ENCODE measurements at regions not wholly inside any gene's neighbourhood (a gene's known extent, or its start where the extent isn't known, plus 50 kb on each side); places are given as distances from the start of the nearest gene placed in this dataset.

DNA sequence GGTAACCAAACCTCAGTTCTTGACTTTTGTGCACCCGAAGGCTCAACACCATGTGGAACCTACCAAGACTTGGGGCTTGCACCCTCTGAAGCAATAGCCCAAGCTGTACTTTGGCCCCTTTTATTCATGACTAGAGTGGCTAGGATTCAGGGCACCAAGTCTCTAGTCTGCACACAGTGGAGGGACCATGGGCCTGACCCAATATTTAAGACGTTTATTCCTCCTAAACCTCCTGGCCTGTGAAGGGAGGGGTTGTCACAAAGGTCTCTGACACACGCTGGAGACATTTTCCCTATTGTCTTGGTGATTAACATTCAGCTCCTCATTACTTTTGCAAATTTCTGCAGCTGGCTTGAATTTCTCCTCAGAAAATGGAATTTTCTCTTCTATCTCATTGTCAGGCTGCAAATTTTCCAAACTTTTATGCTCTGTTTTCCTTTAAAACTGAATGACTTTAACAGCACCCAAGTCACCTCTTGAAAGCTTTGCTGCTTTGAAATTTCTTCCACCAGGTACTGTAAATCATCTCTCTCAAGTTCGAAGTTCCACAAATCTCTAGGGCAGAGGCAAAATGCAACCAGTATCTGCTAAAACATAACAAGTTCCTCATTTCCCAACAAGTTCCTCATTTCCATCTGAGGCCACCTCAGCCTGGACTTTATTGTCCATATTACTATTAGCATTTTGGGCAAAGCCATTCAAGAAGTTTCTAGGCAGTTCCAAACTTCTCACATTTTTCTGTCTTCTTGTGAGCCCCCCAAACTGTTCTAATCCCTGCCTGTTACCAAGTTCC lies 481.4 kb upstream of the BTBD3 start:
- no peak for DNase-seq (ENCODE audit: low read depth)
- TF ChIP-seq, protein P1, sequence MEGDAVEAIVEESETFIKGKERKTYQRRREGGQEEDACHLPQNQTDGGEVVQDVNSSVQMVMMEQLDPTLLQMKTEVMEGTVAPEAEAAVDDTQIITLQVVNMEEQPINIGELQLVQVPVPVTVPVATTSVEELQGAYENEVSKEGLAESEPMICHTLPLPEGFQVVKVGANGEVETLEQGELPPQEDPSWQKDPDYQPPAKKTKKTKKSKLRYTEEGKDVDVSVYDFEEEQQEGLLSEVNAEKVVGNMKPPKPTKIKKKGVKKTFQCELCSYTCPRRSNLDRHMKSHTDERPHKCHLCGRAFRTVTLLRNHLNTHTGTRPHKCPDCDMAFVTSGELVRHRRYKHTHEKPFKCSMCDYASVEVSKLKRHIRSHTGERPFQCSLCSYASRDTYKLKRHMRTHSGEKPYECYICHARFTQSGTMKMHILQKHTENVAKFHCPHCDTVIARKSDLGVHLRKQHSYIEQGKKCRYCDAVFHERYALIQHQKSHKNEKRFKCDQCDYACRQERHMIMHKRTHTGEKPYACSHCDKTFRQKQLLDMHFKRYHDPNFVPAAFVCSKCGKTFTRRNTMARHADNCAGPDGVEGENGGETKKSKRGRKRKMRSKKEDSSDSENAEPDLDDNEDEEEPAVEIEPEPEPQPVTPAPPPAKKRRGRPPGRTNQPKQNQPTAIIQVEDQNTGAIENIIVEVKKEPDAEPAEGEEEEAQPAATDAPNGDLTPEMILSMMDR (IDR thresholded peaks at IDR 0.05; ENCODE audit: insufficient read depth, low read depth, low read length, missing control alignments), result no peak
- H3K4me3 ChIP-seq (ENCODE audit: low read depth, low read length), result no peak overlapping the region

DNA sequence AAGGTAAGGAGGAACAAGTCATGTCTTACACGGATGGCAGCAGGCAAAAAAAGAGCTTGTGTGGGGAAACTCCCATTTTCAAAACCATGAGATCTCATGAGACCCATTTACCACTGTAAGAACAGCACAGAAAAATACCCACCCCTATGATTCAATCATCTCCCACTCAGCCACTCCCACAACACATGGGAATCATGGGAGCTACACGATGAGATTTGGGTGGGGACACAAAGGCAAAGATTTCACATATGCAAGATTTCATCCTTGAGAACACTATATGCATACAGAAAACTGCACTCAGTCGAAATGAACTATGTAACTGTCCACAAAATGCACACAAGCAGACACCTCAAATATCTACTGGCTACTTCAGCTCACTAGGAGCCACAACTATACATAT lies 480.6 kb upstream of the BTBD3 start:
- H3K4me3 ChIP-seq (ENCODE audit: low read depth, low read length), result no peak overlapping the region
- DNase-seq (ENCODE audit: low read depth), result no peak
- TF ChIP-seq, protein P1 (IDR thresholded peaks at IDR 0.05; ENCODE audit: insufficient read depth, low read depth, low read length, missing control alignments), result no peak

DNA sequence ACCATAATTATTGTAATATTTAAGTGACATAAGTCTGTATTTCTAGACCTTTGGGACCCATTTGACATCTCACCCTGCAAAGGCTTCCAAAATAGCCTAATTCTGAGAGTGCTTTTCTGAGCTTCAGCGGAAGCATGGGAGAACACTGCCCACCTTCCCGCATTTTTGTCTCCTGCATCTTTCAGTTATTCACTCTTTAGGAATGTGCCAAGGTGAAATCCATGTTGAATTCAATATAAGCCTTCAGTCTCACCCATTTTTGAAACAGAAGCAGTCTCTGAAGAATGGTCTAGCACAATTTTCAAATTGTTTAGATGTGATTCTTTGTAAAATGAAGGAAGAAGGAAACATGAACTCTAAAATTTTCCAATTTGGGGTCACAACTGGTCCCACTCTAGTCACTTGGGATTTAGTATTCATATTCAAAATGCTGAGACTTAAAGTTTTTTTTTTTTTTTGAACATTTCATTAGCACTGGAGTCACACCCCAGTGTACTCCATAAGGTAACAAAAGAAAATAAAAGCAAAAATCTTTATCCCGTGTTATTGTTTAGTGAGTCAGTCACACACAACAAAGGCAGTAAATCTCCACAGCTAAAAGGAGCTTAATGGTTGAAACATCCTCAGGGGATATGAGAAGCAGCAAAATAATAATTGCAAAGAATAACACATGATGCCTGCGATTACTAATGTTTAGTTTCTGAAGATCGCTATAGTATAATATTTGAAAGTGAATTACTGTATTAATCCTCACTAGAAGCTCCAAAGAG lies 479.9 kb upstream of the BTBD3 start:
- TF ChIP-seq, protein P1 (IDR thresholded peaks at IDR 0.05; ENCODE audit: insufficient read depth, low read depth, low read length, missing control alignments), result no peak
- no peak for DNase-seq (ENCODE audit: low read depth)
- no peak overlapping the region for H3K4me3 ChIP-seq (ENCODE audit: low read depth, low read length)

DNA sequence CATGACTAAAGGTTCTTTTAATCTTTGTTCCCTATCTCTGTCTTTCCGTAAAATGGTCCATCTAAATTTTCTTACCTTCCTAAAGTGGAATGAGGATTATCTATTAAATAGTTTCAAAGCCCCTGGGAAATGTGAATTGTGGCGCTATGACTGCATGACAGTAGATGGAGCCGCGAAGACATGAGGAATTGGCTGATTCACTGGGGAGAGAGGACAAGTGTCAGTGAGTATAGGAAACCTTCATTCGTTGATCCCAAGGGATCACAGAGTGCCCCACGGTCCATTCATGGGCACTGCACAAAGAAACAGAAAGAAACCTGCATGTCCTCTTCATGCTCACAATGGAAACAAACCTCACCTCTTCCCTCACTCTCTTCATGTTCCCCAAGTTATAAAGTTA lies 479.3 kb upstream of the BTBD3 start:
- no peak for DNase-seq (ENCODE audit: low read depth)
- TF ChIP-seq, protein P1 (IDR thresholded peaks at IDR 0.05; ENCODE audit: insufficient read depth, low read depth, low read length, missing control alignments), result no peak
- H3K4me3 ChIP-seq (ENCODE audit: low read depth, low read length), result no peak overlapping the region

DNA sequence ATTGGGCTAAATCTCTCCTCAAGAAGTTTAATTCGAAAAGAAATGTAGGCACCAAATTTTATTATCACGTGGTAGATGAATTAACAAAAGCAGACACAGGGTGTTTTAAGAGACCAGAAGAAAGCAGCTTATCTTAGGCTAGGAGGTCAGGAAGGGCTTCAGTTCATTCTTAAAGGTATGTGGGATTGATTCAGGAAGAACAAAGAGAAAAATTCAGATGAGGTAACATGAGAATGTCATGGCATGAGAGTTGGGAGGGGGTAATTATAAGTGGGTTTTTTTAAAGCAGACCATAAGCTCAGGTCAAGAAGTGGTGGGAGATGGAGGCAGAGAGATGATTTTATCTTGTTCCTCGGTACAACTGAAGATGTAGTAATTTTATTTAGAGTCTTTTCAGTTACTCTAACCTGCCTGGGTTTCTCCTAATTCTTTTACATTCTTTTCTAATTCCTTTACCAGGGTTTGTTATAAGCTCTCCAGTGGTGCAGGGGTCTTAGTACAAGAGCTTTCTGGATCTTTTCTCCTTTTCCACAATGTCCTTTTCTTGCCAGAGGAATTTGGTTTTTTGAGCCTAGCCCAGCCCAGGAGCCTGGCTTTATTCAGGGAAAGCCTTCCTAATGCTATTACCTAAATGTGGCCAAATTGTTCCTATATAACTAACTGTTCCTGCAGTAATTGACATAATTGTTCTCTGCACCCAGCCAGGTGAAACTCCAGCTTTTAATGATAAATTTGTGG lies 474.1 kb upstream of the BTBD3 start:
- H3K4me3 ChIP-seq (ENCODE audit: low read depth, low read length), result no peak overlapping the region
- TF ChIP-seq, protein P1 (IDR thresholded peaks at IDR 0.05; ENCODE audit: insufficient read depth, low read depth, low read length, missing control alignments), result no peak
- DNase-seq (ENCODE audit: low read depth), result no peak

DNA sequence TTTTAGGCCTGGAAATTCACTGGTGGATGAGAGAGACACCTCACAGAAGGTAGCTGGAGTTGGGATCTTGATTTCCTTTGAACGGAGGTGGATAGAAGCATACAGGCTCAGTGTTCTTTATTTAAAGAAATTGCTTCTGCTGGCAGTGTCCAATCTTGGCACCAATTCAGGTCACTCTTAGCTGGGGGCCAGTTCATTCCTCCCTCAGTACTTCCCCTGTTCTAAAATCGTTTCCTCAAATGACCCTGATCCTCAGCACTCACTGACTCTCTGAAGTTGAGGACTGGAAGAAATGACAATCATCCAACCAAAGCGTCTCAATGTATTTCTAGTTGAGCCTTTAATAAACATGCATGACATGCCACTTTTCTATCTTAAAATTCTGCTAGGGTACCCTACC lies 472.5 kb upstream of the BTBD3 start:
- DNase-seq (ENCODE audit: low read depth), result no peak
- no peak overlapping the region for H3K4me3 ChIP-seq (ENCODE audit: low read depth, low read length)
- TF ChIP-seq, protein P1 (IDR thresholded peaks at IDR 0.05; ENCODE audit: insufficient read depth, low read depth, low read length, missing control alignments), result no peak
